NB4 (cell line): ENCODE measurements at regions not wholly inside any gene's neighbourhood (a gene's known extent, or its start where the extent isn't known, plus 50 kb on each side); places are given as distances from the start of the nearest gene placed in this dataset.
A peak's percentile ranks its signal among the peaks of the same experiment; 100 is the strongest.

Experiments used
- DNase-seq: peaks from one replicate; pipeline ENCODE4 v3.0.0; 2010; ENCODE audit warnings: low read depth
- H3K4me3 ChIP-seq: one replicate; pipeline ENCODE4 v1.5.1; 2011; ENCODE audit warnings: mild to moderate bottlenecking, low read depth, low read length, moderate library complexity
- MYC ChIP-seq: IDR thresholded peaks from 2 replicates; pipeline ENCODE4 v1.6.1; 2011; ENCODE audit warnings: low read depth, low read length
- POLR2A ChIP-seq: IDR thresholded peaks from 2 replicates; pipeline ENCODE4 v1.6.1; 2011; ENCODE audit warnings: mild to moderate bottlenecking; ENCODE audit not compliant: insufficient read length; ENCODE audit errors: extremely low read depth
- TF ChIP-seq, protein P1 (sequence below): IDR thresholded peaks from one replicate; pipeline ENCODE4 v1.5.1; 2012; ENCODE audit warnings: low read depth, low read length
- TF ChIP-seq, protein P2 (sequence below): IDR thresholded peaks from 2 replicates; pipeline ENCODE4 v1.6.1; 2011; ENCODE audit warnings: low read depth, low read length

DNA sequence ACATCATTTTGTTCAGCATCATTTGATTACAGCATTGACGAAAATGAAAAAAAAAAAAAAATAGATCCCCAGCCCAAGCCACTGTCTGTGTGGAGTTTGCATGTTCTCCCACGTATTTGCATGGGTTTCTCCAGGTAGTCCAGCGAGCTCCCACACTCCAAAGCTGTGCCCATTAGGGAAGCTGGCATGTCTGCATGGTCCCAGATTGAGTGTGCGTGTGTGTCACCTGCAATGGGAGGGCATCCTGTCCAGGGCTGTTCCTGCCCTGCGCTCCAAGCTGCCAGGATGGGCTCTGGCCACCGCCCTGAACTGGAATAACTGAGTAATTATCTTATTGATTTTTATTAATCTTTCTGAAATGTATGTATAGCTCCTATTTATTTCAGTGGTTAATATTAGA, 88.6 kb downstream of the KLF12 start:
- H3K4me3 ChIP-seq, result no peak overlapping the region
- DNase-seq, result no peak
- TF ChIP-seq, protein P1, sequence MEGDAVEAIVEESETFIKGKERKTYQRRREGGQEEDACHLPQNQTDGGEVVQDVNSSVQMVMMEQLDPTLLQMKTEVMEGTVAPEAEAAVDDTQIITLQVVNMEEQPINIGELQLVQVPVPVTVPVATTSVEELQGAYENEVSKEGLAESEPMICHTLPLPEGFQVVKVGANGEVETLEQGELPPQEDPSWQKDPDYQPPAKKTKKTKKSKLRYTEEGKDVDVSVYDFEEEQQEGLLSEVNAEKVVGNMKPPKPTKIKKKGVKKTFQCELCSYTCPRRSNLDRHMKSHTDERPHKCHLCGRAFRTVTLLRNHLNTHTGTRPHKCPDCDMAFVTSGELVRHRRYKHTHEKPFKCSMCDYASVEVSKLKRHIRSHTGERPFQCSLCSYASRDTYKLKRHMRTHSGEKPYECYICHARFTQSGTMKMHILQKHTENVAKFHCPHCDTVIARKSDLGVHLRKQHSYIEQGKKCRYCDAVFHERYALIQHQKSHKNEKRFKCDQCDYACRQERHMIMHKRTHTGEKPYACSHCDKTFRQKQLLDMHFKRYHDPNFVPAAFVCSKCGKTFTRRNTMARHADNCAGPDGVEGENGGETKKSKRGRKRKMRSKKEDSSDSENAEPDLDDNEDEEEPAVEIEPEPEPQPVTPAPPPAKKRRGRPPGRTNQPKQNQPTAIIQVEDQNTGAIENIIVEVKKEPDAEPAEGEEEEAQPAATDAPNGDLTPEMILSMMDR, result no peak
- TF ChIP-seq POLR2A (no peak), MYC (no peak)

DNA sequence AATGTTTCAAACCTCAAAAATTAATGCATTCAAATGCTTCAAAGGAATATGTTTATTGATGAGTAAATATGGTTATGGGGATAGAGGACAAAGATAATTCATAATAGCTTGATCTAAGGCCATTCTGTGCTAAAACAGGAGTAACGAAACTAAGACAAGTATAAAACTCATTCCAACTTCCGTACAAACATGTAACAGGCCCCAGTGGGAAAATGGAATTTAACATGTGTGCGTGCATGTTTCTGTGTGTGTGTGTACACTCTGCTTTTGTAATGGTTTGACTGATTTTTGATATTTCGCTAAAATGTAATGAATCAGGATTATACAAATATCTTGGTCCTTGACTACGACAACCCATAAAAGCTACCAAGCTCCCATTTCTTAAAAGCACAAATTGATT, 91.0 kb downstream of the KLF12 start:
- TF ChIP-seq, protein P2, sequence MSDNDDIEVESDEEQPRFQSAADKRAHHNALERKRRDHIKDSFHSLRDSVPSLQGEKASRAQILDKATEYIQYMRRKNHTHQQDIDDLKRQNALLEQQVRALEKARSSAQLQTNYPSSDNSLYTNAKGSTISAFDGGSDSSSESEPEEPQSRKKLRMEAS, result no peak
- no peak for TF ChIP-seq POLR2A
- TF ChIP-seq, protein P1, result no peak
- TF ChIP-seq MYC, result no peak
- no peak overlapping the region for H3K4me3 ChIP-seq
- no peak for DNase-seq

GRCh38 chr13:74040200-74040599, 94.0 kb downstream of the KLF12 start:
- TF ChIP-seq, protein P1, result peak; percentile 86
- TF ChIP-seq, protein P2, result no peak
- TF ChIP-seq MYC, result no peak
- H3K4me3 ChIP-seq, result no peak overlapping the region
- peak; percentile 57 for DNase-seq

DNA sequence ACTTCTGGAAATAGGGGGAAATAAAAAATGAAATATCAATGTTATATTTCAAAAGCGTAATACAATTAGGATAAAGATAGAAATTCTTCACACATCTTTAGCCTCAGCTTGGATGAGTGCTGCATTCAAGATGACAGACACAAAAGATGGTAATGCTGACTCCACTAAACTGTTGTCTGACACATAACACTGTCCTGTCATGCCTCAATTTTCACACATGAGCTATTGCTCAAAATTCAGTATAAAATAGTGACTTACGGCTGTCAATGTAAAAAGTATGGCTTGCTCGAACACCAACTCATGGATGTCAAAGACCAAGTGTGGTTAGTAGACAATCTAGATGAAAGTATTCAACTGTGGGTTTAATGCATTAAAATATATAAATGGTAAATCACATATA, 94.5 kb downstream of the KLF12 start:
- DNase-seq, result no peak
- no peak overlapping the region for H3K4me3 ChIP-seq
- TF ChIP-seq, protein P2, result no peak
- TF ChIP-seq, protein P1, result no peak
- TF ChIP-seq MYC (no peak), POLR2A (no peak)

DNA sequence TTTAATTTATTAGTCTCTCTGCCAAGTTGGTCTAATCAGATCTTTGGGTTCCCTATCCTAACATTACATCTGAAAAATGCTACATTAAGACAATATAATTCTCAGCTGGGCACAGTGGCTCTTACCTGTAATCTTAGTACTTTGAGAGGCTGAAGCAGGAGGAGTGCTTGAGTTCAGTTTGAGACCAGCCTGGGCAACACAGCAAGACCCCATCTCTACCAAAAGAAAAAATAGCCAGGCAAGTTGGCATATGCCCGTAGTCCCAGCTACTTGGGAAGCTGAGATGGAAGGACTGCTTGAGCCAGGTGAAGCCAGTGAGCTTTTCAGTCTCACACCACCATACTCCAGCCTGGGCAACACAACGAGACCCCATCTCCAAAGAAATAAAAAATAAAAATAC, 95.0 kb downstream of the KLF12 start:
- H3K4me3 ChIP-seq, result no peak overlapping the region
- TF ChIP-seq POLR2A, result no peak
- no peak for DNase-seq

- TF ChIP-seq MYC, result no peak
- no peak for TF ChIP-seq POLR2A
- TF ChIP-seq, protein P1, result no peak
- TF ChIP-seq, protein P2, result no peak
- no peak overlapping the region for H3K4me3 ChIP-seq
- no peak for DNase-seq
Measured at GRCh38 chr13:74037762-74038161, 96.4 kb downstream of the KLF12 start.
